ENCODE measurements at regions not wholly inside any gene's neighbourhood (a gene's known extent, or its start where the extent isn't known, plus 50 kb on each side); places are given as distances from the start of the nearest gene placed in this dataset.

GRCh38 chr13:65036999-65037398 lies 2193.1 kb downstream of the PCDH9 start:
- no peaks in the 10 kb centered on the region for H3K9me3 ChIP-seq
- no peak overlapping the region for H3K4me3 ChIP-seq
- no peak for TF ChIP-seq POLR2AphosphoS5 (IDR thresholded peaks at IDR 0.05)
- no peak for TF ChIP-seq CTCF (IDR thresholded peaks at IDR 0.05)
- TF ChIP-seq EP300 (IDR thresholded peaks at IDR 0.05) = no peak
- no peak for TF ChIP-seq POLR2A (IDR thresholded peaks at IDR 0.05; ENCODE audit: low read depth)
- 95% methylated on average over 1 of the region's 1 CpG for WGBS
- no peak overlapping the region for H3K27ac ChIP-seq (replicated peaks in 1 of 4)
- H3K36me3 ChIP-seq = no peaks in the 10 kb centered on the region
- no peaks in the 10 kb centered on the region for H3K27me3 ChIP-seq
- no peak for DNase-seq (ENCODE audit: extremely low spot score)
- no peaks in the 10 kb centered on the region for H3K4me1 ChIP-seq
- intact Hi-C loops (cut with DNase I) = no loop called here

GRCh38 chr13:65035302-65035701 lies 2194.8 kb downstream of the PCDH9 start:
- no peaks in the 10 kb centered on the region for H3K9me3 ChIP-seq
- H3K4me1 ChIP-seq = no peaks in the 10 kb centered on the region
- TF ChIP-seq CTCF (IDR thresholded peaks at IDR 0.05) (no peak), POLR2A (IDR thresholded peaks at IDR 0.05; ENCODE audit: low read depth) (no peak), POLR2AphosphoS5 (IDR thresholded peaks at IDR 0.05) (no peak), EP300 (IDR thresholded peaks at IDR 0.05) (no peak)
- H3K27me3 ChIP-seq = no peaks in the 10 kb centered on the region
- no peak for DNase-seq (ENCODE audit: extremely low spot score)
- intact Hi-C loops (cut with DNase I) = no loop called here
- no peaks in the 10 kb centered on the region for H3K36me3 ChIP-seq
- H3K4me3 ChIP-seq = no peak overlapping the region
- H3K27ac ChIP-seq (replicated peaks in 1 of 4) = no peak overlapping the region

- intact Hi-C loops (cut with DNase I) = no loop called here
- DNase-seq (ENCODE audit: extremely low spot score) = no peak
These were observed 2195.9 kb downstream of the PCDH9 start for GRCh38 chr13:65034266-65034665.

GRCh38 chr13:65032825-65033224 lies 2197.3 kb downstream of the PCDH9 start:
- TF ChIP-seq POLR2A (IDR thresholded peaks at IDR 0.05; ENCODE audit: low read depth) (no peak), POLR2AphosphoS5 (IDR thresholded peaks at IDR 0.05) (no peak), CTCF (IDR thresholded peaks at IDR 0.05) (no peak), EP300 (IDR thresholded peaks at IDR 0.05) (no peak)
- DNase-seq (ENCODE audit: extremely low spot score) = no peak
- Histone ChIP-seq H3K27me3 (no peaks in the 10 kb centered on the region), H3K4me1 (no peaks in the 10 kb centered on the region), H3K9me3 (no peaks in the 10 kb centered on the region), H3K27ac (replicated peaks in 1 of 4) (no peak overlapping the region), H3K36me3 (no peaks in the 10 kb centered on the region), H3K4me3 (no peak overlapping the region)
- intact Hi-C loops (cut with DNase I) = no loop called here
- WGBS = 75% methylated on average over 2 of the region's 2 CpGs

More at GRCh38 chr13:65034266-65034665, 2195.9 kb downstream of the PCDH9 start:
- Histone ChIP-seq H3K27me3 (no peaks in the 10 kb centered on the region), H3K4me3 (no peak overlapping the region), H3K36me3 (no peaks in the 10 kb centered on the region), H3K4me1 (no peaks in the 10 kb centered on the region), H3K27ac (replicated peaks in 1 of 4) (no peak overlapping the region), H3K9me3 (no peaks in the 10 kb centered on the region)
- TF ChIP-seq EP300 (IDR thresholded peaks at IDR 0.05) (no peak), POLR2A (IDR thresholded peaks at IDR 0.05; ENCODE audit: low read depth) (no peak), CTCF (IDR thresholded peaks at IDR 0.05) (no peak), POLR2AphosphoS5 (IDR thresholded peaks at IDR 0.05) (no peak)
- WGBS = 97% methylated on average over 22 of the region's 22 CpGs

GRCh38 chr13:65028101-65028500 lies 2202.0 kb downstream of the PCDH9 start:
- no peaks in the 10 kb centered on the region for H3K27me3 ChIP-seq

More at GRCh38 chr13:65028101-65028500, 2202.0 kb downstream of the PCDH9 start:
- Histone ChIP-seq H3K4me1 (no peaks in the 10 kb centered on the region), H3K27ac (replicated peaks in 1 of 4) (no peak overlapping the region), H3K4me3 (no peak overlapping the region), H3K9me3 (peaks cover 0 to 9% (median 0%) of the 10 kb centered on the region in 4 donors), H3K36me3 (no peaks in the 10 kb centered on the region)
- 83% methylated on average over 1 of the region's 1 CpG for WGBS
- no peak for DNase-seq (ENCODE audit: extremely low spot score)
- TF ChIP-seq EP300 (IDR thresholded peaks at IDR 0.05) (no peak), CTCF (IDR thresholded peaks at IDR 0.05) (no peak), POLR2A (IDR thresholded peaks at IDR 0.05; ENCODE audit: low read depth) (no peak), POLR2AphosphoS5 (IDR thresholded peaks at IDR 0.05) (no peak)
- intact Hi-C loops (cut with DNase I) = no loop called here

Measured in esophagus muscularis mucosa (tissue), 4 donors.